Spleen (tissue), 7 donors: ENCODE measurements at regions not wholly inside any gene's neighbourhood (a gene's known extent, or its start where the extent isn't known, plus 50 kb on each side); places are given as distances from the start of the nearest gene placed in this dataset.

Experiments used
- CTCF ChIP-seq, 11 experiments: fragments of 200-600 bp in 7 of 11; fragments of 450-650 bp in 4 of 11; sonication (generic) in 4 of 11; IDR thresholded peaks in 8 of 11; conservative IDR thresholded peaks in 3 of 11; 1 replicate in 7 of 11; 2 replicates in 4 of 11; pipeline versions ENCODE4 v1.4.0 to v1.8.0; 2016 to 2021; ENCODE audit warnings: antibody characterized with exemption in 11 of 11, inconsistent platforms in 4 of 11, mild to moderate bottlenecking in 1 of 11
- POLR2A ChIP-seq, 3 donors: fragments of 450-650 bp; IDR thresholded peaks; one replicate each; pipeline ENCODE4 v1.5.1; 2017; ENCODE audit warnings: antibody characterized with exemption in 3 of 3, mild to moderate bottlenecking in 1 of 3
- POLR2AphosphoS5 ChIP-seq, 3 donors: sonication (generic); formaldehyde crosslinking; IDR thresholded peaks; one replicate each; pipeline ENCODE4 v1.5.1; 2017; ENCODE audit warnings: antibody characterized with exemption in 3 of 3
- donor health status: DM: no; HTN: no; CAD: no; lungs with moderate emphysema.
- donor health status: DM: no; HTN: no; CAD: no.
- donor health status: DM: no; HTN: no; CAD: no.

- TF ChIP-seq CTCF (IDR thresholded peaks at IDR 0.05 in 8 of 11, conservative IDR thresholded peaks at IDR 0.05 in 3 of 11) (no peak), POLR2AphosphoS5 (IDR thresholded peaks at IDR 0.05) (no peak), POLR2A (IDR thresholded peaks at IDR 0.05) (no peak)
These were observed 425.8 kb upstream of the B3GAT1 start for GRCh38 chr11:134837887-134838232.
